HCT116 (cell line): ENCODE measurements at regions not wholly inside any gene's neighbourhood (a gene's known extent, or its start where the extent isn't known, plus 50 kb on each side); places are given as distances from the start of the nearest gene placed in this dataset.

Experiments
- ATAC-seq: fragments of 200-7000 bp; cut with Tn5 transposase; 2 replicates; pipeline ENCODE4 v1.9.1; 2020; ENCODE audit warnings: mild to moderate bottlenecking, moderate library complexity
- BruUV-seq: library from RNA; stranded (reverse); fragments of 400-500 nt; replicated peaks from 2 replicates; lab custom pipeline; 2021; lab: Mats Ljungman, UMichigan
- CTCF ChIA-PET: fragments of 300-600 bp; sonication (Branson Sonifier 250); formaldehyde crosslinking; loops from one replicate; lab custom pipeline; 2021; ENCODE audit warnings: antibody characterized with exemption; lab: Charles Lee
- POLR2A ChIA-PET: fragments of 300-600, 350-600 bp; sonication (Branson Sonifier 250); formaldehyde crosslinking; loops from one replicate; lab custom pipeline; 2021; ENCODE audit warnings: antibody characterized with exemption; lab: Charles Lee
- RAD21 ChIA-PET, 2 experiments: fragments of 300-600 bp; sonication (Branson Sonifier 250); formaldehyde crosslinking; loops; one replicate each; lab custom pipeline; 2023; ENCODE audit warnings: low total read pairs in 2 of 2; ENCODE audit not compliant: uncharacterized antibody in 2 of 2, unreplicated experiment in 2 of 2, low non-redundant PET in 1 of 2; lab: Charles Lee
- DNase-seq: peaks from one replicate; pipeline ENCODE4 v3.0.0-alpha.2; 2010; ENCODE audit warnings: low read depth, low spot score
- H2AFZ ChIP-seq: fragments of 200-600 bp; shearing (Covaris generic), sonication (generic); 2 replicates; pipeline ENCODE4 v1.6.1; 2017; ENCODE audit warnings: low read depth, mixed run types, mixed read lengths, antibody characterized with exemption, low read length; ENCODE audit not compliant: poor library complexity, severe bottlenecking
- H3K27ac ChIP-seq: 2 replicates; pipeline ENCODE4 v1.5.1; 2012; ENCODE audit warnings: low read depth, low read length
- H3K27me3 ChIP-seq: fragments of 200-600 bp; sonication (generic); 2 replicates; pipeline ENCODE4 v1.6.1; 2016; ENCODE audit warnings: mixed run types, low read length, mixed read lengths; ENCODE audit not compliant: insufficient read depth
- H3K36me3 ChIP-seq, 2 experiments: fragments of 200-500 bp in 1 of 2; fragments of 200-600 bp in 1 of 2; sonication (Bioruptor generic) in 1 of 2; sonication (generic) in 1 of 2; 2 replicates each; pipeline versions ENCODE4 v1.5.1 to v1.6.1; 2014 to 2016; ENCODE audit warnings: low read length in 2 of 2, inconsistent platforms in 1 of 2, mixed read lengths in 1 of 2, mixed run types in 1 of 2; ENCODE audit not compliant: insufficient read depth in 2 of 2, control insufficient read depth in 1 of 2
- H3K4me1 ChIP-seq, 2 experiments: fragments of 200-600 bp in 1 of 2; sonication (generic) in 1 of 2; 2 replicates each; pipeline versions ENCODE4 v1.5.1 to v1.6.1; 2012 to 2017; ENCODE audit warnings: low read length in 2 of 2, inconsistent platforms in 1 of 2, mild to moderate bottlenecking in 1 of 2, mixed read lengths in 1 of 2, mixed run types in 1 of 2, moderate library complexity in 1 of 2; ENCODE audit not compliant: insufficient read depth in 2 of 2, control insufficient read depth in 1 of 2
- H3K4me2 ChIP-seq: fragments of 200-600 bp; sonication (generic); 2 replicates; pipeline ENCODE4 v1.6.1; 2017; ENCODE audit warnings: mixed run types, low read length, mixed read lengths
- H3K4me3 ChIP-seq, 2 experiments: fragments of 200-600 bp in 1 of 2; sonication (generic) in 1 of 2; replicated peaks in 1 of 2; 2 replicates each; pipeline ENCODE4 v1.5.1; 2011 to 2016; ENCODE audit warnings: low read length in 2 of 2, control low read depth in 1 of 2, low read depth in 1 of 2, mild to moderate bottlenecking in 1 of 2, mixed read lengths in 1 of 2, mixed run types in 1 of 2
- H3K79me2 ChIP-seq: fragments of 200-600 bp; sonication (generic); 2 replicates; pipeline ENCODE4 v1.6.1; 2017; ENCODE audit warnings: mild to moderate bottlenecking, mixed run types, low read length, moderate library complexity, mixed read lengths; ENCODE audit not compliant: insufficient read depth
- H3K9ac ChIP-seq: fragments of 200-600 bp; sonication (generic); 2 replicates; pipeline ENCODE4 v1.6.1; 2016; ENCODE audit warnings: low read length, mixed read lengths
- H3K9me2 ChIP-seq: fragments of 200-600 bp; sonication (generic), shearing (Covaris generic); 2 replicates; pipeline ENCODE4 v1.6.1; 2017; ENCODE audit warnings: mixed run types, mild to moderate bottlenecking, moderate library complexity; ENCODE audit not compliant: insufficient read depth
- H3K9me3 ChIP-seq, 2 experiments: fragments of 200-500 bp in 1 of 2; fragments of 200-600 bp in 1 of 2; sonication (Bioruptor generic) in 1 of 2; sonication (generic) in 1 of 2; 2 replicates each; pipeline ENCODE4 v1.6.1; 2014 to 2017; ENCODE audit warnings: low read length in 2 of 2, mixed read lengths in 2 of 2, inconsistent platforms in 1 of 2, low read depth in 1 of 2, mild to moderate bottlenecking in 1 of 2, mixed run types in 1 of 2, moderate library complexity in 1 of 2; ENCODE audit not compliant: control insufficient read depth in 1 of 2, insufficient read depth in 1 of 2
- H4K20me1 ChIP-seq: fragments of 200-600 bp; sonication (generic), shearing (Covaris generic); 2 replicates; pipeline ENCODE4 v1.6.1; 2017; ENCODE audit warnings: mixed run types, mild to moderate bottlenecking, moderate library complexity; ENCODE audit not compliant: insufficient read depth
- ATF3 ChIP-seq: IDR thresholded peaks from 2 replicates; pipeline ENCODE4 v1.6.1; 2012
- CTCF ChIP-seq, 3 experiments: fragments of 200-600 bp in 1 of 3; sonication (generic) in 1 of 3; IDR thresholded peaks in 2 of 3; conservative IDR thresholded peaks in 1 of 3; 2 replicates each; pipeline ENCODE4 v1.5.1; 2012 to 2017; ENCODE audit warnings: low read depth in 2 of 3, low read length in 2 of 3, antibody characterized with exemption in 1 of 3, borderline replicate concordance in 1 of 3, control low read depth in 1 of 3, mild to moderate bottlenecking in 1 of 3, mixed read lengths in 1 of 3, mixed run types in 1 of 3, moderate library complexity in 1 of 3; ENCODE audit not compliant: insufficient read depth in 1 of 3
- EZH2 ChIP-seq: fragments of 200-600 bp; sonication (generic); IDR thresholded peaks from 2 replicates; pipeline ENCODE4 v1.6.1; 2017; ENCODE audit warnings: antibody characterized with exemption, mixed run types
- EZH2phosphoT487 ChIP-seq: fragments of 200-600 bp; IDR thresholded peaks from 2 replicates; pipeline ENCODE4 v1.6.1; 2018; ENCODE audit warnings: antibody characterized with exemption, borderline replicate concordance
- FOSL1 ChIP-seq: IDR thresholded peaks from 2 replicates; pipeline ENCODE4 v1.6.1; 2012; ENCODE audit warnings: low read depth
- JUND ChIP-seq: IDR thresholded peaks from 2 replicates; pipeline ENCODE4 v1.6.1; 2012
- RAD21 ChIP-seq: IDR thresholded peaks from 2 replicates; pipeline ENCODE4 v1.6.1; 2012; ENCODE audit warnings: low read depth, mild to moderate bottlenecking
- REST ChIP-seq: IDR thresholded peaks from 2 replicates; pipeline ENCODE4 v1.6.1; 2012; ENCODE audit warnings: low read depth
- SP1 ChIP-seq: IDR thresholded peaks from 2 replicates; pipeline ENCODE4 v1.6.1; 2012; ENCODE audit warnings: low read depth
- SRF ChIP-seq: IDR thresholded peaks from 2 replicates; pipeline ENCODE4 v1.6.1; 2012; ENCODE audit warnings: low read depth
- TCF7L2 ChIP-seq: IDR thresholded peaks from 2 replicates; pipeline ENCODE4 v1.7.0; 2011; ENCODE audit warnings: borderline replicate concordance, inconsistent platforms; ENCODE audit not compliant: insufficient read depth, insufficient read length; ENCODE audit errors: extremely low read depth
- intact Hi-C: fragments of 100-400 bp; cut with micrococcal nuclease; formaldehyde crosslinking; loops from 2 replicates; pipeline ENCODE4 v1.10.0; 2022

GRCh38 chr18:37665346-37665745 is 99.7 kb upstream of the CELF4 start:
- Histone ChIP-seq H3K9ac (no peak overlapping the region), H3K36me3 (no peaks in the 10 kb centered on the region), H3K79me2 (no peaks in the 10 kb centered on the region), H2AFZ (no peak overlapping the region), H3K27ac (no peak overlapping the region), H3K9me3 (no peaks in the 10 kb centered on the region), H3K4me3 (no peak overlapping the region), H4K20me1 (no peaks in the 10 kb centered on the region), H3K9me2 (no peaks in the 10 kb centered on the region), H3K4me2 (no peak overlapping the region), H3K4me1 (no peaks in the 10 kb centered on the region), H3K27me3 (no peaks in the 10 kb centered on the region)
- ChIA-PET CTCF (no interaction called here), POLR2A (no interaction called here), RAD21 (no interaction called here)
- ATAC-seq, result no peak
- BruUV-seq, result no TSS peak
- intact Hi-C loops, result no loop called here
- no peak for TF ChIP-seq EZH2phosphoT487
- TF ChIP-seq SRF, result no peak
- TF ChIP-seq SP1, result no peak
- TF ChIP-seq JUND, result no peak
- no peak for TF ChIP-seq REST
- no peak for TF ChIP-seq ATF3
- no peak for TF ChIP-seq CTCF (IDR thresholded peaks at IDR 0.05 in 2 of 3, conservative IDR thresholded peaks at IDR 0.05 in 1 of 3; ENCODE audit: borderline replicate concordance in 1 of 3, insufficient read depth in 1 of 3, low read depth in 2 of 3, low read length in 2 of 3)
- TF ChIP-seq TCF7L2, result no peak
- no peak for TF ChIP-seq EZH2
- TF ChIP-seq FOSL1, result no peak
- TF ChIP-seq RAD21, result no peak
- DNase-seq, result no peak
